ENCODE measurements at regions not wholly inside any gene's neighbourhood (a gene's known extent, or its start where the extent isn't known, plus 50 kb on each side); places are given as distances from the start of the nearest gene placed in this dataset.
"Not testable (repeated sequence)": the region's sequence is repeated elsewhere in the genome, so short reads cannot be mapped to it uniquely, and the experiment has no call there.

- DNase-seq: no peak
Measured at GRCh38 chr13:90591260-90591926, 756.1 kb upstream of the MIR17HG start.

- no peak for DNase-seq
Measured at GRCh38 chr13:90591927-90592268, 755.6 kb upstream of the MIR17HG start.

GRCh38 chr13:90592943-90593342, 754.5 kb upstream of the MIR17HG start:
- DNase-seq: no peak

GRCh38 chr13:90594681-90595080, 752.8 kb upstream of the MIR17HG start:
- DNase-seq: no peak

- no peak for DNase-seq
Measured at GRCh38 chr13:90605664-90606063, 741.8 kb upstream of the MIR17HG start.

- DNase-seq: not testable (repeated sequence)
Measured at GRCh38 chr13:90606921-90607320, 740.6 kb upstream of the MIR17HG start.

- DNase-seq: no peak
Measured at GRCh38 chr13:90612391-90612790, 735.1 kb upstream of the MIR17HG start.

- DNase-seq: no peak
Measured at GRCh38 chr13:90613076-90613795, 734.3 kb upstream of the MIR17HG start.

- no peak for DNase-seq
Measured at GRCh38 chr13:90615236-90615635, 732.3 kb upstream of the MIR17HG start.

- no peak for DNase-seq
Measured at GRCh38 chr13:90615767-90616166, 731.7 kb upstream of the MIR17HG start.

- DNase-seq: no peak
Measured at GRCh38 chr13:90618133-90618532, 729.4 kb upstream of the MIR17HG start.

GRCh38 chr13:90622541-90622940, 724.9 kb upstream of the MIR17HG start:
- no peak for DNase-seq

- DNase-seq: no peak
Measured at GRCh38 chr13:90623318-90624011, 724.0 kb upstream of the MIR17HG start.

- DNase-seq: no peak
Measured at GRCh38 chr13:90627813-90628212, 719.7 kb upstream of the MIR17HG start.

- DNase-seq: no peak
Measured at GRCh38 chr13:90628471-90628870, 719.0 kb upstream of the MIR17HG start.

GRCh38 chr13:90630716-90631115, 716.8 kb upstream of the MIR17HG start:
- no peak for DNase-seq

GRCh38 chr13:90632184-90632583, 715.3 kb upstream of the MIR17HG start:
- no peak for DNase-seq

GRCh38 chr13:90633849-90634248, 713.6 kb upstream of the MIR17HG start:
- DNase-seq: no peak

- DNase-seq: no peak
Measured at GRCh38 chr13:90640976-90641375, 706.5 kb upstream of the MIR17HG start.

- DNase-seq: no peak
Measured at GRCh38 chr13:90641884-90642283, 705.6 kb upstream of the MIR17HG start.

- no peak for DNase-seq
Measured at GRCh38 chr13:90645582-90645981, 701.9 kb upstream of the MIR17HG start.

GRCh38 chr13:90648497-90648896, 699.0 kb upstream of the MIR17HG start:
- no peak for DNase-seq

- no peak for DNase-seq
Measured at GRCh38 chr13:90652036-90652435, 695.5 kb upstream of the MIR17HG start.

- DNase-seq: no peak
Measured at GRCh38 chr13:90654970-90655369, 692.5 kb upstream of the MIR17HG start.
